Stimulated activated naive CD8-positive, alpha-beta T cell treated with anti-CD3 and anti-CD28 coated beads, Interleukin-15, Interleukin-2, amounts not matched to agents 100 U/mL and 50 U/mL, for 24 hours (primary cell): ENCODE measurements at regions not wholly inside any gene's neighbourhood (a gene's known extent, or its start where the extent isn't known, plus 50 kb on each side); places are given as distances from the start of the nearest gene placed in this dataset.
A peak's percentile ranks its signal among the peaks of the same experiment; 100 is the strongest.
"Not testable (repeated sequence)": the region's sequence is repeated elsewhere in the genome, so short reads cannot be mapped to it uniquely, and the experiment has no call there.

ENCODE experiments used
- ATAC-seq: fragments of 150-1000 bp; cut with Tn5 transposase; one replicate; pipeline ENCODE4 v1.10.0; 2021
- DNase-seq: peaks from one replicate; pipeline ENCODE4 v3.0.0; 2021

- DNase-seq (no peak), ATAC-seq (no peak)
Measured at GRCh38 chr14:95818581-95818980, 58.1 kb upstream of the TUNAR start.

GRCh38 chr14:95817271-95817670, 59.4 kb upstream of the TUNAR start:
- ATAC-seq (no peak), DNase-seq (no peak)

GRCh38 chr14:95816539-95816938, 60.1 kb upstream of the TUNAR start:
- DNase-seq = no peak
- ATAC-seq = no peak

GRCh38 chr14:95815226-95815690, 61.4 kb upstream of the TUNAR start:
- DNase-seq (no peak), ATAC-seq (no peak)

- DNase-seq = no peak
- ATAC-seq = no peak
Measured at GRCh38 chr14:95814363-95815225, 62.0 kb upstream of the TUNAR start.

- no peak for DNase-seq
- ATAC-seq = no peak
Measured at GRCh38 chr14:95811813-95812212, 64.8 kb upstream of the TUNAR start.

GRCh38 chr14:95808371-95808770, 68.3 kb upstream of the TUNAR start:
- DNase-seq (no peak), ATAC-seq (no peak)

GRCh38 chr14:95796788-95797187, 79.8 kb upstream of the TUNAR start:
- no peak for ATAC-seq
- no peak for DNase-seq

- DNase-seq = no peak
- no peak for ATAC-seq
Measured at GRCh38 chr14:95787941-95788340, 74.0 kb upstream of the TCL1A start.

GRCh38 chr14:95786566-95786965, 72.6 kb upstream of the TCL1A start:
- no peak for DNase-seq
- ATAC-seq = no peak

GRCh38 chr14:95784137-95784536, 70.2 kb upstream of the TCL1A start:
- ATAC-seq = no peak
- no peak for DNase-seq

GRCh38 chr14:95776798-95777534, 63.0 kb upstream of the TCL1A start:
- DNase-seq = no peak
- ATAC-seq = no peak

GRCh38 chr14:95774265-95775160, 60.6 kb upstream of the TCL1A start:
- ATAC-seq (no peak), DNase-seq (peak; percentile 66)

GRCh38 chr14:95770777-95771176, 56.9 kb upstream of the TCL1A start:
- DNase-seq = no peak
- ATAC-seq = no peak

- ATAC-seq = no peak
- no peak for DNase-seq
Measured at GRCh38 chr14:95769976-95770375, 56.1 kb upstream of the TCL1A start.

- DNase-seq, ATAC-seq: not testable (repeated sequence)
Measured at GRCh38 chr14:95769431-95769830, 55.5 kb upstream of the TCL1A start.

- DNase-seq = no peak
- ATAC-seq = no peak
Measured at GRCh38 chr14:95765051-95765450, 51.1 kb upstream of the TCL1A start.

GRCh38 chr14:95763875-95764274, 50.0 kb upstream of the TCL1A start:
- no peak for DNase-seq
- no peak for ATAC-seq
